NOMO-1 (cell line): ENCODE measurements at regions not wholly inside any gene's neighbourhood (a gene's known extent, or its start where the extent isn't known, plus 50 kb on each side); places are given as distances from the start of the nearest gene placed in this dataset.
"Not testable (repeated sequence)": the region's sequence is repeated elsewhere in the genome, so short reads cannot be mapped to it uniquely, and the experiment has no call there.

ENCODE experiments used
- DNase-seq, 2 experiments: peaks; one replicate each; lab custom pipeline; 2025; ENCODE audit not compliant: unreplicated experiment in 2 of 2; lab: John Stamatoyannopoulos, UW

DNA sequence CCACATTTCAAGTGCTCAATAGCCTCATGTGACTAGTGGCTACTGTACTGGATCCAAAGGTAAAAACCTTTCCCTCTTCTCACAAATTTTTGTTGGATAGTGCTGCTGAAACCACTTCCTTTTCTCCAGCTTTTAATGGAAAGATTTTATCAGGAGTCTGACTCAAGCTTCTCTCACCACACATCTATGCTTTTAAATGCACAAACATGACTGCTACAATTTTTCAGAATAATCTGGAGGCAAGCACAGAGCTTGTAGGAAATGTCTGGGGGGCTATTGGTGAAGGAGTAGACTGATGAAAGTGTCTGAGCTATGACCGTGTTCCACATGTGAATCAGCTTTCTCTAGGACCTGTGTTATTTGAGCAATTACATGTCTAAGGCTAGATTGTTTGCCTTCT is 101.1 kb upstream of the FAT3 start:
- no peak for DNase-seq

- DNase-seq = no peak
Measured at GRCh38 chr11:92122561-92122960, 102.1 kb upstream of the FAT3 start.

- no peak for DNase-seq
Measured at GRCh38 chr11:92111287-92111686, 113.3 kb upstream of the FAT3 start.

DNA sequence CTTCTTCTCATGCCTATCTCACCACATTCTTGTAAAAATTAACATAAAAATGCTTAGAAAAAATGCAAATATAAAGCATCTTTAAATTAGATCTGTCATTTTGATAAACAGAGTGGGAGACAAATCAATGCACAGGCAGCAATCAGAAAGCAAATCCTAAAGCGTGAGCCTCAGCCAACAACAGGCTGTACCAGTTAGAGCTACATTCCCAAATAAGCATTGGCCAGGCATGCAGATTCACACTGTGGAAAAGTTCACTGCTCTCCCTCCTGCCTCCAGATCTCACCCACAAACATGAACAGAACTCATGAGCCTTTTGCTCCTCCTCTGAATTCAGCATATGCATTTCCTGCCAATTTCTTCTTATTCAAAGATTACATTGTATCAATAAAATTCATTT is 115.2 kb upstream of the FAT3 start:
- no peak for DNase-seq

DNA sequence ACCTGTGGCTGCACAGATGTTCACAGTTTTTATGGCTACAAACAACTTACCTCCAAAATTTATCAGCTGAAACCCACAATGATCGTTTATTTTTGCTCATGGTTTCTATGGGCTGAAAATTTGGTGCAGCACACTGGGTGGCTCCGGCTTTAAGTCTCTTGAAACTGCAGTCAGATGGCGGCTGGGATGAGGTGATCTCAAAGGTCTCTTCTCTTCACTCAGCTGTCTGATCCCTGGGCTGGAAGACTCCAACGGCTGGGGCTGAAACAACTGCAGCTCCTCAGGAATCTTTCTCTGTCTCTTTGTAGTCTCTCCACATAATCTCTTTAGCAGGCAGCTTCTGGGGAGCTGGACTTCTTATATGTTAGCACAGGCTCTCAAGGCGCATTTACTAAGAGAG is 117.3 kb upstream of the FAT3 start:
- DNase-seq = no peak

- DNase-seq = no peak
Measured at GRCh38 chr11:92104349-92104748, 120.3 kb upstream of the FAT3 start.

DNA sequence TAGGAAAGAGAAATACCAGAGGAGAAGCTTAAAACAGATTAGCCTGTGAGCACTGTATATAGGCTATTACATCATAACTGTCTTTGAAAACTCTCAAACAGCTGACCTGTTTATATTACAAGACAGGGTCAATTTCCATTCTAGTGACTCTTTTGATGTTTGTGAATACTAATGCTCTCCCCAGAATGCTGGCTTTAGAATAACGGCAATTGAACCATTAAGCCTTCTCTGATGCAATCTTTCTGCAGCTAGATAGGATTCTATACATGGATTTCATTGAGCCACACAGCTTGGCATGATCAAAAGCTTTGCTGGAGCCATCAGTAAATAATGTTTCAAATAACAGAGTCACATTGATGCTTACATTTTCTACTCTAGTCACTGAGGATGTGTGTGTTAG is 122.7 kb upstream of the FAT3 start:
- DNase-seq = no peak

- DNase-seq = no peak
Measured at GRCh38 chr11:92099183-92099582, 125.4 kb upstream of the FAT3 start.

GRCh38 chr11:92098172-92098571 is 126.4 kb upstream of the FAT3 start:
- no peak for DNase-seq

GRCh38 chr11:92087725-92088537 is 136.7 kb upstream of the FAT3 start:
- no peak for DNase-seq

GRCh38 chr11:92083123-92083522 is 141.5 kb upstream of the FAT3 start:
- DNase-seq = no peak

DNA sequence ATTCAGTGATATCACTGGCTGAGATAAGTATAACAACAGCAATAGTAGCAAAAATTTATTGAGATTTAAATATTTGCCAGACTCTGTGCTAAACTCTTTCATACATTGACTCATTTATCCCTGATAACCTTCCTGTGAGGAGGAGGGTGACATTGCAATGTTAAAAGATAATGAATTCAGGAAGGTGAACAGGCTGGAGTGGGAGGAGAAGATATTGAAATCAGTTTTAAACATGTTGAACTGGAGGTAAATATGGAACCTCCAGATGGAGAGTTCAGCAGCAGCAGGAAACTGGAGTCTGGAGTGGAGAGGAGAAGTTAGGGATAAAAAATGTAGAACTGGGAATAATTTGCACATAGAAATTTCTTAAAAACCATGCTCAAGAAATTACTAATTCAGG is 142.0 kb upstream of the FAT3 start:
- DNase-seq = no peak

DNA sequence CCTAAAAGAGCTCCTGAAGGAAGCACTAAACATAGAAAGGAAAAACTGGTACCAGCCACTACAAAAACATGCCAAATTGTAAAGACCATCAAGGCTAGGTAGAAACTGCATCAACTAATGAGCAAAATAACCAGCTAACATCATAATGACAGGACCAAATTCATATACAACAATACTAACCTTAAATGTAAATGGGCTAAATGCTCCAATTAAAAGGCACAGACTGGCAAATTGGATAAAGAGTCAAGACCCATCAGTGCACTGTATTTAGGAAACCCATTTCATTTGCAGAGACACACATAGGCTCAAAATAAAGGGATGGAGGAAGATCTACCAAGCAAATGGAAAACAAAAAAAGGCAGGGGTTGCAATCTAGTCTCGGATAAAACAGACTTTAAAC is 150.1 kb upstream of the FAT3 start:
- DNase-seq = not testable (repeated sequence)

- DNase-seq = no peak
Measured at GRCh38 chr11:92071660-92072059, 153.0 kb upstream of the FAT3 start.

GRCh38 chr11:92070026-92070889 is 154.4 kb upstream of the FAT3 start:
- DNase-seq = no peak

DNA sequence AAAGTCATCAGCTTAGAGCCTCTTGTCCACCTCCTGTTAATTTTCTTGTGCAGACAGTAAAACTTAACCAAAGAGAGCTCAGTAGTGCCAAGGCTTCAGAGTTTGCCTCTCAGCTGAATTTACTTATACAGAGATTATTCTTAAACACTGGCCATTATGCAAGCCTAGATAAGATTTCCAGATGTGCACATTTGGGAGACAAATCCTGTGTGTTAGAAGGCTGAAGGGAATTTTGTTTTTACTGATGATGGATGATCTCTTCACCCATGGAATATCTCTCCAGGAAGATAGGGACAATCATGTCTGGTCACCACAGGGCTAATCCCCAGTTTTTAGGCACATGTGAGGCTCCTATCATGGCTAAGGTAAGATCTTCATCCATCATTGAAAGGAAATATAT is 157.6 kb upstream of the FAT3 start:
- no peak for DNase-seq

DNA sequence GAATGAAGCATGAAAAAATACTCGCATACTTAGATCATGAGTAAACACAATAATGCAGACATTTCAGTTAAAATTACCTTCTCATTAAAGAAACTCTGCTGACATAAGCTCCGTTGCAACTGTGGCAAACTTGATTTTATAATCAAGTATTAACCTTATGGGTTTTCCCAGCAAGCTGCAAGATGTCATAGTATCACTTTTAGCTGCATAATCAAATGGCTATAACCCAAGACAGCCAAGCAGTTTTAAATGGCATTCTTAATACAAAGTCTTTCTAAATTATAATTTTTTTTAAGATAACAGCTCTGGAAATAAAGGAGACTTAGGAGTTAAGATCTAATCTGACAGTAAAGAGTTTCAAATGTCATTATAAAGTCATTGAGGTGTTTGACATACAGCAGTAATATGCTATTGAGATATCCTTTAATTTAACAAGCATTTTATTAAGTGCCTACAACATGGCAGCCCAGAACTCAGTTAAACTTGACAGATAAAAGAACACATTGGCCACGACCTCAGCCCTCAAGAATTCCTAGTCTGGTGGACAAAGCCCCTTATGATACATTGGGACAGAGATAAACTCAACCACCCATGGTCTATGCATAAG is 163.1 kb upstream of the FAT3 start:
- no peak for DNase-seq

- no peak for DNase-seq
Measured at GRCh38 chr11:92057849-92058442, 166.7 kb upstream of the FAT3 start.

GRCh38 chr11:92053216-92053615 is 171.4 kb upstream of the FAT3 start:
- DNase-seq = no peak

DNA sequence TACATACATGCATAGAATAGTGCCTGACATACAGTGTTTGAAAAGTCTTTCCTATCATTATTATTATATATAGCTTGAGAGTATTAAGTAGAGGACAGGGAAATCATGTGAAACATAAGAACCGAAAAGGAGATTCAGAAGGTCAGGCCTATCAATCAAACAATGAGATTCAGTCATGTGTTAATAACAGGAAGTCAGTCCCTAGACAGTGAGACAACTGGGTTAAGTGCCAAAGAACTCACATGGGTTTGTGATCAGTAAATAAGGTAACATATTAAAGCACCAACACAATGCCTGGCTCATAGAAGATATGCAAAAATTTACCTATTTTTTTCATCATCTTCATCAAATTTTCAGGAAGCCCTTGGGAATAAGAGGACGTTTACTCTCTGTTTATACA is 174.3 kb upstream of the FAT3 start:
- no peak for DNase-seq

- no peak for DNase-seq
Measured at GRCh38 chr11:92048415-92048814, 176.2 kb upstream of the FAT3 start.
